HPDE6-E6E7 (cell line): ENCODE measurements at regions not wholly inside any gene's neighbourhood (a gene's known extent, or its start where the extent isn't known, plus 50 kb on each side); places are given as distances from the start of the nearest gene placed in this dataset.
"Not testable (repeated sequence)": the region's sequence is repeated elsewhere in the genome, so short reads cannot be mapped to it uniquely, and the experiment has no call there.

Source experiments
- DNase-seq: peaks from one replicate; pipeline ENCODE4 v3.0.0; 2011; ENCODE audit warnings: missing footprints; ENCODE audit errors: extremely low spot score

DNA sequence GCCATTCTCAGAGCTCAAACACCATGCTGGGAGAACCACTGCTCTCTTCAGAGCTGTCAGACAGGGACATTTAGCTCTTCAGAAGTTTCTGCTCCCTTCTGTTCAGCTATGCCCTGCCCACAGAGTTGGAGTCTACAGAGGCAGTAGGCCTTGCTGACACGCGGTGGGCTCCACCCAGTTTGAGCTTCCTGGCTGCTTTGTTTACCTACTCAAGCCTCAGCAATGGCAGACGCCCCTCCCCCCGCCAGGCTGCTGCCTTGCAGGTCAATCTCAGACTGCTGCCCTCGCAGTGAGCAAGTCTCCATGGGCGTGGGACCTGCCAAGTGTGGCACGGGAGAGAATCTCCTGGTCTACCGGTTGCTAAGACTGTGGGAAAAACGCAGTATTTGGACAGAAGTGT lies 93.8 kb upstream of the ZC3H12A start:
- not testable (repeated sequence) for DNase-seq

DNA sequence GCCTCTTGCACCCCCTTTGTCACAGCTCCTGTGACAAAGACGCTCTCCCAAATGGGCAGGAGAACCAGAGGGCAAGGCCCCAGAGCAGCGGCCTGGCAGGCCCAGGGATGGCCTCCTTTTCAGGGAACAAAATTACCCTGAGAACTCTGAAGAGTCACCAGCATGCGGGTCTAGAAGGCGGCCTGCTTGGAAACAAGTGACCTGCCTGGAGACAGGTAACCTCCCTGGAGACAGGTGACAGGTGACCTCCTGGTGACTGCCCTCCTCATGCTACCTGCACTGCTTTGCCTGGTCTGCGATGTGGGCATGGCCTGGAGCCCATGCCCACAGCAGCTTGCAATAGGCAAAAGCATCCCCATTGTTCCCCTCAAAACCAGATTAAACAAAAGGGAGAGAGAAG lies 86.5 kb upstream of the ZC3H12A start:
- no peak for DNase-seq

- no peak for DNase-seq
Measured at GRCh38 chr1:37389327-37389726, 85.1 kb upstream of the ZC3H12A start.

- DNase-seq, result peak; percentile 14
Measured at GRCh38 chr1:37391211-37392011, 83.0 kb upstream of the ZC3H12A start.

DNA sequence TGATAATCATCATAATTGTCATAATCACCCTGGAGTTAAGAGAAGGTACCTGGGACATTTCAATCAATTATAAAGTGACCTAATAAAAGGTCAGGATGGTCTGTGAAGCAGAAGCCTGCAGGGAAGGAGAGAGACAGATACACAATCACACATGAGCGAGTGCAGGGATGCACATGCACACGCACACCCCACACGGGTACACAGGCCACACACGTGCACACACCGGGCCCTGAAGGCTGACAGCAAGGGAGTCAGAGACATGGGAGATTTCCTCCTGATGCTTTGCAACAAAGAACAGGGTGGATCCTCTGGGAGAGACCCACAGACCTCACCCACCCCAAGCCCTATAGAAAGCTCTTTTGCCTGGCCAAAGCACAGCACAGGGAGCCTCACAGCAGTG lies 82.3 kb upstream of the ZC3H12A start:
- no peak for DNase-seq

DNA sequence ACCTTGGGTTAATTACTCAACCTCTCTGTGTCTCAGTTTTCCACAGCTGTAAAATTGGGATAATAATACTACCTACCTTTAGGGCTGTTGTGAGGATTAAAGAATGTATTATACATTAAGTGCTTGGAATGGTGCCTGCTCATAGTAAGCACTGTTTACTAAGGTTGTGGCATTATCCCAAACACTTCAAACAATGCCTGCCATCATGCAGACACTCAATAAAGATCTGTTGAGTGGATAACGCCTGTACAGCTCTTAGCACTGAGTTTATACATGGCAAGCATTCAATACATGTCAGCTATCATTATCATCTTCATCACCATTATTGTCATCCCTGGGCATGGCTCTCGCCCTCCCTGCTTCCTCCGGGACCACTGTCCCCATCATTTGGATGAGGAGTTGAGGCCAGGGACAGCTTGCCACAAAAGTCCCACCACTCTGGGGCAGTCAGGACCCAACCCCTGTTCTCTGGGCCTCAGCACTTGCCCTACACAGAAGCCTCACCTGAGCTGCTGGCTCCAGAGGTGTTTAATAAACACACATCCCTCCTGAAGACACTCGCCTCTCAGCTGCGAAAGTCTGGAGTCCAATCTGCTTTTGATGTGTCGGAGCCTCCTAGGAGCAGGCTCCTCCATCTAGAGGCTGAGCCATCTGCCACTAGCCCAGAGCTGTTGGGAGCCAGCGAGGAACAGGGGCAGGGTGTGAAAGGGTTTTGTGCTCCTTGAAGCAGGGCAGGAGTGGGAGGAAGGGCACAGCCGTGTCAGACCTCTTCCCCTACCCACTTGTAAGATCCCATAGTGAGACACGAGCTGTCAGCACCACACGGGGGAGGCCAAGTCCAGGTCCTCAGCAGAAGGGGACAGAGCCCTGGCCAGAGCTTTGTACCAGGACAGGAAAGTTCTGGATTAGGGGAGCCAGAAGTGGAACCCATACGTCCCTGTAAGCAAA lies 80.9 kb upstream of the ZC3H12A start:
- no peak for DNase-seq

GRCh38 chr1:37394574-37395464 lies 79.6 kb upstream of the ZC3H12A start:
- no peak for DNase-seq

GRCh38 chr1:37398096-37398495 lies 76.3 kb upstream of the ZC3H12A start:
- no peak for DNase-seq

- DNase-seq, result no peak
Measured at GRCh38 chr1:37399205-37399604, 75.2 kb upstream of the ZC3H12A start.

- DNase-seq, result no peak
Measured at GRCh38 chr1:37399830-37400464, 74.4 kb upstream of the ZC3H12A start.

DNA sequence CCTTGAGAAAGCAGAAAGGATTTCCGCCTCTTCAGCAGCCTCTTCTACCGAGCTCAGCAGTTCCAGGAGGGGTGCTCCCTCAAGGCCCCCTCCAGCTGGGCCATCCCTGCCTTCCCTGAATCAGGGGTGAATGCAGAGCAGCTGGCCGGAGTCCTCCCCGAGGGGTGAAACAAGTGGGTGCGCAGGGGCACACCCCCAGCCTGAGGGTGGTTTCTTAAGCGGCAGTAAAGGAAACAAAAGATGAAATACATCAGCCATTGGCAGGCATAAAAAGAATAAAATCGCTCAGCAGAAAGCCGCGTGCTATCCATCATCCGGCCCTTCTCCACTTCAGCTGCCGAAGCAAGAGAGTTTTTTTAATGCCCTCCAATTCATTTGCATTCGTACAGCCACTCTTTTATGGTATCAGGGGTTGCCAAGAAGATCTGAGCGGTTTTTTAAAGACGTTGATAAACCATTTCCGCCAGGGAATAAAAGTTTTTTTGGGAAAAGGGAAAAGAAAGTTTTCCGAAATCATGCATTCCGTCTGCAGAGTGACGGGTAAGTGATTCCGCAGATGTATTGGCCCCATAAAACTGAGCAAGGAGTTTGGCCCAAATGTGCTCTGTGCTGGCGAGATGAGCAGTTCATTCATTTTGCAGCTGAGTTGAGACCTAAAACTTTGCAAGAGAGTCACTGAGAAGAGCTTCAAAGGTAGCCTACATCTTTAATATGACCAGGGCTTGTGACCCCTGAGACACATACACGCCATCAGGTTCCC lies 73.7 kb upstream of the ZC3H12A start:
- no peak for DNase-seq

- no peak for DNase-seq
Measured at GRCh38 chr1:37403166-37403565, 71.2 kb upstream of the ZC3H12A start.

DNA sequence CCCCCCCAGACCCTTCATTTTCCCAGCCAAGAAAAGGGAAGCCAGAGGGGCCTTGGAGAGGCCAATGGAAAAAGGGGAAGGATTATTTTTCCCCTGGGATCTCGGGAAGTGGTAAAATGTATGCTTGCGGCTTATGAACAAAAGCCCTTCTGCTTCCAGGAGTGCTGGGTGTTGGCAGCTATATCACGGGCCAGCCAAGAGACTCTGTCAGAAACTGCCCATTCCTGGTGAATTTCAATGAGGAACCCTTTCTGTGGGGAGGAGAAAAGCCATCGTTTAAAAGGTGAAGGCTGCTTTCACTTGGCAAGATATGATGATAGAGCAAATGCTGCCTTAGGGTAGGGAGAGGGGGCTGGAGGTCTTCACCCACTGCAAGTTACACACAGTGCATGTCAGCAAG lies 69.7 kb upstream of the ZC3H12A start:
- no peak for DNase-seq

DNA sequence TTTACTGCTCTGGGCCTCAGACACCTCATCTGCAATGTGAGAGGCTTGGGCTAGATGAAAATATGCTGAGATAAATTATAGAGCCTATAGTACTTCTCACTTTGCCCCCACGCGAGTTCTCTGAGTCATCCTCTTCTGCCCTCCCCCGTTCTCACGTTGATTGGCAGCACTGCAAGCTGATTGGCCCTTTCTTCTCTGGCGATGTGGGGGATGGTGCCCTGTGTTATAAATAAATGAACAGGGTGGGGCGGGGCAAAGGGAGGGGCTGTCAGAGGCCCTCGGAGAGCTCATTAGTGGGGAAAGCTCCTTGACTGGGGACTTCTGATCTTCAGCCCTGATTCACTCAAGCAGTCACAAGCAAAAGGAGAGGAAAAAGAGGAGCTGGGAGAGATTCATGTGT lies 64.3 kb upstream of the ZC3H12A start:
- no peak for DNase-seq

- DNase-seq, result no peak
Measured at GRCh38 chr1:37410815-37411214, 63.6 kb upstream of the ZC3H12A start.

DNA sequence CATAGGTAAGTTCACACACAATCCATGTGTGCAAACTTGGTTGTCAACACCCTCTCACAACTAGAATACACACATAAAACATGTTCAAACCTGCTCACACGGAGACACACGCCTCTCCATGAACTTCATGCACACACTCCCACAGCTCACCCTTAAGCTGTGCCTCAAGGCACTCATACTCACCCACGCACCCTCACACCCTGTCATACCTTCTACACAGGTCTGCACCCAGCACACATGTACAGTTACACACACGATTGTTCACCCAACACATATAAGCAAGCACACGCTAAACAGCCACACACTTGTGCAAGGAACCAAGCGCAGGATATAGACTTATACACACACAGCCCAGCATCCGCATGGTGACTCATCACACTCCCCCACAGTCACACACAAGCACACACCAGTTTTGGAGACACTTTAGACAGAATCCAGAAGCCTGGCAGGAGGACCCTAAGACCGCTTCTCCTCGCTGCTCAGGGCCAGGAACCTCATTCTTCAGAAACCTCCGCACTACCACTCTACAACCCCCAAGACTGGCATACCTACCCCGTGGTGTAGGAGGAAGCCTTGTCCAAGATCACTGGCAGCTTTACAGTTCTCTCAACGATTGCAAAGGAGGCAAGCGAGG lies 58.7 kb upstream of the ZC3H12A start:
- DNase-seq, result no peak

DNA sequence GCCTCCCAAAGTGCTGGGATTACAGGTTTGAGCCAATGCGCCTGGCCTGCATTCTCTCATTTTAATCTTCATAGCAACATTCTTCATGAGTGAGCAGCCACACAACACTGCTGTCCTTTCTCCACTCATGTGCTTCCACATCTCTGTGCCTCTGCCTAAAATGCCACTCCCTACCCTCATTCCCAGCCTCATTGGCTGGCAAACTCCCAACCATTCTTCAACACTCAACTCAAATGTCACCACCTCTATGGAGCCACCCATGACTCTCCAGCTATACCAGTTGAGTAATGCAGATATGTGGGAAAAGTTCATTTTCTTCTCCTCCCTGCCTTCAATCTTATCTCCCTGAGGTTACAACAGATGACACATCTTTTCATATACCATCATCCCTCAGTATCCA lies 53.9 kb upstream of the ZC3H12A start:
- DNase-seq, result no peak

DNA sequence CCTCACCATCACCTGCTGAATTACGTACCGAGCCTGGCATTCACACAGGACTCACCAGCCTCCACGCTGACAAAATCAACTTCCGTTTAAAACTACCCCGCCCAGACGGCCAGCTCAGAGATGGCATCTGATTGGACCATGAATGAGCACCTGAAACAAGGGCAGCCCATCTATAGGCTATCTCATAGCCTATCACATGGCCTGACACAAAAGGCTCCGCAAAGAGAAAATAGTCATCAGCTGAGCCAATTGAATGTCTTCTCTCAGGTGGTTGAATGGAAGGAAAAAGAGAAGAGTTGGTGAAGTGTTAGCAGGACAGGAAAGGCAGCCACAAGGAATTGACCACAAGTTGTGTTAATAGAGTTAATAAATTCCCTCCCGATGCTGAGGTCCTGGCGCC lies 50.6 kb upstream of the ZC3H12A start:
- DNase-seq, result no peak

GRCh38 chr1:37424523-37424922 lies 49.9 kb upstream of the ZC3H12A start:
- DNase-seq, result no peak
